ENCODE measurements at regions not wholly inside any gene's neighbourhood (a gene's known extent, or its start where the extent isn't known, plus 50 kb on each side); places are given as distances from the start of the nearest gene placed in this dataset.

- no peak for TF ChIP-seq GATA3 (IDR thresholded peaks at IDR 0.05; ENCODE audit: low read depth, low read length)
- no peak for TF ChIP-seq GATA2 (IDR thresholded peaks at IDR 0.05; ENCODE audit: low read depth, low read length)
These were observed 369.6 kb upstream of the RGMA start for GRCh38 chr15:93458597-93458996.

GRCh38 chr15:93454788-93455187 lies 365.8 kb upstream of the RGMA start:
- TF ChIP-seq GATA3 (IDR thresholded peaks at IDR 0.05; ENCODE audit: low read depth, low read length), result peak; percentile 59; the same call in 1 of the 2 replicates
- peak; percentile 95 for TF ChIP-seq GATA2 (IDR thresholded peaks at IDR 0.05; ENCODE audit: low read depth, low read length)

GRCh38 chr15:93452537-93453211 lies 363.7 kb upstream of the RGMA start:
- TF ChIP-seq GATA3 (IDR thresholded peaks at IDR 0.05; ENCODE audit: low read depth, low read length) (no peak), GATA2 (IDR thresholded peaks at IDR 0.05; ENCODE audit: low read depth, low read length) (no peak)

- TF ChIP-seq GATA3 (IDR thresholded peaks at IDR 0.05; ENCODE audit: low read depth, low read length) (no peak), GATA2 (IDR thresholded peaks at IDR 0.05; ENCODE audit: low read depth, low read length) (no peak)
These were observed 362.8 kb upstream of the RGMA start for GRCh38 chr15:93451822-93452221.

- TF ChIP-seq GATA3 (IDR thresholded peaks at IDR 0.05; ENCODE audit: low read depth, low read length), result no peak
- no peak for TF ChIP-seq GATA2 (IDR thresholded peaks at IDR 0.05; ENCODE audit: low read depth, low read length)
These were observed 362.3 kb upstream of the RGMA start for GRCh38 chr15:93451265-93451664.

- TF ChIP-seq GATA2 (IDR thresholded peaks at IDR 0.05; ENCODE audit: low read depth, low read length), result no peak
- no peak for TF ChIP-seq GATA3 (IDR thresholded peaks at IDR 0.05; ENCODE audit: low read depth, low read length)
These were observed 360.8 kb upstream of the RGMA start for GRCh38 chr15:93449798-93450197.

- TF ChIP-seq GATA3 (IDR thresholded peaks at IDR 0.05; ENCODE audit: low read depth, low read length) (no peak), GATA2 (IDR thresholded peaks at IDR 0.05; ENCODE audit: low read depth, low read length) (no peak)
These were observed 349.3 kb upstream of the RGMA start for GRCh38 chr15:93438310-93438709.

GRCh38 chr15:93432474-93432873 lies 343.5 kb upstream of the RGMA start:
- TF ChIP-seq GATA3 (IDR thresholded peaks at IDR 0.05; ENCODE audit: low read depth, low read length) (no peak), GATA2 (IDR thresholded peaks at IDR 0.05; ENCODE audit: low read depth, low read length) (no peak)

- TF ChIP-seq GATA3 (IDR thresholded peaks at IDR 0.05; ENCODE audit: low read depth, low read length) (no peak), GATA2 (IDR thresholded peaks at IDR 0.05; ENCODE audit: low read depth, low read length) (no peak)
These were observed 339.9 kb upstream of the RGMA start for GRCh38 chr15:93428807-93429351.

- TF ChIP-seq GATA2 (IDR thresholded peaks at IDR 0.05; ENCODE audit: low read depth, low read length) (no peak), GATA3 (IDR thresholded peaks at IDR 0.05; ENCODE audit: low read depth, low read length) (no peak)
These were observed 339.1 kb upstream of the RGMA start for GRCh38 chr15:93428150-93428549.

GRCh38 chr15:93424131-93424530 lies 335.1 kb upstream of the RGMA start:
- TF ChIP-seq GATA3 (IDR thresholded peaks at IDR 0.05; ENCODE audit: low read depth, low read length) (no peak), GATA2 (IDR thresholded peaks at IDR 0.05; ENCODE audit: low read depth, low read length) (no peak)

- TF ChIP-seq GATA3 (IDR thresholded peaks at IDR 0.05; ENCODE audit: low read depth, low read length), result no peak
These were observed 333.5 kb upstream of the RGMA start for GRCh38 chr15:93422476-93422875.

- TF ChIP-seq GATA3 (IDR thresholded peaks at IDR 0.05; ENCODE audit: low read depth, low read length) (no peak), GATA2 (IDR thresholded peaks at IDR 0.05; ENCODE audit: low read depth, low read length) (no peak)
These were observed 331.5 kb upstream of the RGMA start for GRCh38 chr15:93420477-93420876.

- no peak for TF ChIP-seq GATA2 (IDR thresholded peaks at IDR 0.05; ENCODE audit: low read depth, low read length)
These were observed 331.0 kb upstream of the RGMA start for GRCh38 chr15:93420050-93420452.

- TF ChIP-seq GATA2 (IDR thresholded peaks at IDR 0.05; ENCODE audit: low read depth, low read length), result no peak
- no peak for TF ChIP-seq GATA3 (IDR thresholded peaks at IDR 0.05; ENCODE audit: low read depth, low read length)
These were observed 329.6 kb upstream of the RGMA start for GRCh38 chr15:93418566-93418965.

- no peak for TF ChIP-seq GATA3 (IDR thresholded peaks at IDR 0.05; ENCODE audit: low read depth, low read length)
- TF ChIP-seq GATA2 (IDR thresholded peaks at IDR 0.05; ENCODE audit: low read depth, low read length), result no peak
These were observed 328.6 kb upstream of the RGMA start for GRCh38 chr15:93417631-93418030.

Data from SH-SY5Y (cell line).